Endometrium (tissue), 2 donors: ENCODE measurements at regions not wholly inside any gene's neighbourhood (a gene's known extent, or its start where the extent isn't known, plus 50 kb on each side); places are given as distances from the start of the nearest gene placed in this dataset.
"Not testable (repeated sequence)": the region's sequence is repeated elsewhere in the genome, so short reads cannot be mapped to it uniquely, and the experiment has no call there.

Experiments used
- FAIRE-seq: peaks from 2 replicates; lab custom pipeline; 2012; peaks lifted over from hg19 to GRCh38; lab: Jason Lieb, UNC
- donor health status: control.
- donor health status: control.

DNA sequence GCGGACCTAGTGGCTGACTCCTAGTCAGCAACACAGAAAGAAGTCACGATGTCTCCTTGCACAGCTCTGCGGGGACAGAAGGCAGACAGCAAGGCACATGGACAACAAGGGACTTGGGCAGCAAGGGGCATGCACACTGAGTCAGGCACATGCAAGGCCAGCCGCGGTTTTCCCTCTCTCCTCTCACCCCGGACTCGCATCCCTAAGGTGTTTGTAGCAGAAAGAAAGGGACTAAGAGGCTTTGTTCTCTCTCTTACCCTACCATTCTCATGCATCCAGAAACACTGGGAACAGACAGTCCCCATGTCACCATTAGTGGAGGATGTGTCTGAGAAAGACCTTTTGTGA is 193.3 kb upstream of the PHF14 start:
- no peak for FAIRE-seq

DNA sequence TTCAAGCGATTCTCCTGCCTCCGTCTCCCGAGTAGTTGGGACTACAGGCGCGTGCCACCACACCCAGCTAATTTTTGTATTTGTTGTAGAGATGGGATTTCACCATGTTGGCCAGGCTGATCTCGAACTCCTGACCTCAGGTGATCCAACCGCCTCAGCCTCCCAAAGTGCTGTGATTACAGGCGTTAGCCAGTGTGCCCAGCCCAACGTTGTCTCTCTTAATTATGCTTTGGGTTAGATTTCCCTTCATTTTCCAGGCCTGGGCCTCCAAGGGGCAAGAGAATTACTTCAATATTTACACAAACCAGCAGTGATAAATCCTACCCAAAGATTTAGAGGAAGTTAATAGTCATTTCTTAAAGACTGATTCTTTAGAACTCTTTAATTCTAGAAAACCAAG is 186.7 kb upstream of the PHF14 start:
- FAIRE-seq = not testable (repeated sequence)

DNA sequence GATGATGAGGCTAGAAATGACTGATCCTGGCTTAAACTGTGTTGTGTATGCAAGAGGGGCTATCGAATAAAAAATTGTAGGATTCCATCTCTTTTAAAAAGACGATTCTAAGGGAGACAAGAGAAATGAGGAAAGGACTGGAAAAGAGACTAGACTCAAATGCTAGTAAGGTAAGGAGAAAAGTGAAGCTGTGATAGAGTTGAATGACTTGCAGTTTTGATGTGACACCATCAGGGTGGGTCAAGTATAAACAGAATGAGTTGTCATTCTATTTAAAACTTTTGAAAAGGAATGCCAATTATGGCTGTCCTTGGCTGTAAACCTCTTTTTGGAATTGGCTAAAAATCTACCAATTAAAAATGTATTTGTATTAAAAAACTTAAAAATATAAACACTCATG is 184.5 kb upstream of the PHF14 start:
- no peak for FAIRE-seq

DNA sequence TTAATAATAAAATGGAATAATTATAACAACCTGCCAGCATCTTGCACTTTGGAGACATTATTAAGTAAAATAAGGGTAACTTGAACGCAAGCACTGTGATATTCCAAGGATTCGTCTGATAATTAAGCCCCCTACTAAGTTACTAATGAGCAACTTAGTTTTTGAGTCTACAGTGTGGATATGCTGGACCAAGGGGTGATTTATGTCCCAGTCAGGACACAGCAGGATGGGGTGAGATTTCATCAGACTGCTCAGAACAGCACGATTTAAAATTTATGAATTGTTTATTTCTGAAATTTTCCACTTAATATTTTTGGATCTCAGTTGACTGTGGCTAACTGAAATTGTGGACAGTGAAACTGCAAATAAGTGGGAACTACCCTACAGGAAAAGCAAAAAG is 182.8 kb upstream of the PHF14 start:
- FAIRE-seq = no peak

DNA sequence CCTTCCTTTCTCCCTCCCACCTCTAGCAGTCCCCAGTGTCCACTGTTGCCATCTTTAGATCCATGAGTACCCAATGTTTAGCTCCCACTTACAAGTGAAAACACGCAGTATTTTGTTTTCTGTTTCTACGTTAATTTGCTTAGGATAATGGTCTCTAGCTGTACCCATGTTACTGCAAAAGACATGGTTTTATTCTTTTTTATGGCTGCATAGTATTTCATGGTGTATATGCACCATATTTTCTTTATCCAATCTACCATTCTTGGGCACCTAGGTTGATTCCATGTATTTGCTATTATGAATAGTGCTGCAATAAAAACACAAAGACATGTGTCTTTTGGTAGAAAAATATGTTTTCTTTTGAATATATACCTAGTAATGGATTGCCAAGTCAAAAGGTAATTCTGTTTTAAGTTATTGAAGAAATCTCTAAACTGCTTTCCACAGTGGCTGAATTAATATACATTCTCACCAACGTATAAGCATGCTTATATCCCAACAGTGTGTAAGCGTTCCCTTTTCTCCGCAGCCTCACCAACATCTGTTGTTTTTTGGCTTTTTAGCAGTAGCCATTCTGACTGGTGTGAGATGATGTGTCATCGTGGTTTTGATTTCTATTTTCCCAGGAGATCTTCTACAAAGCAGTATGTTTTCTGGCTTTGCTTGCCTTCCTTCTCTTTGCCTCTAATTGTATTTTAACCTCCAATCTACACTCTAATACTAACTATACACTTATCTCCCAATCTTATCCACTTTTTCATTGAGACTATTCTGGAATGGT is 179.5 kb upstream of the PHF14 start:
- FAIRE-seq = no peak

DNA sequence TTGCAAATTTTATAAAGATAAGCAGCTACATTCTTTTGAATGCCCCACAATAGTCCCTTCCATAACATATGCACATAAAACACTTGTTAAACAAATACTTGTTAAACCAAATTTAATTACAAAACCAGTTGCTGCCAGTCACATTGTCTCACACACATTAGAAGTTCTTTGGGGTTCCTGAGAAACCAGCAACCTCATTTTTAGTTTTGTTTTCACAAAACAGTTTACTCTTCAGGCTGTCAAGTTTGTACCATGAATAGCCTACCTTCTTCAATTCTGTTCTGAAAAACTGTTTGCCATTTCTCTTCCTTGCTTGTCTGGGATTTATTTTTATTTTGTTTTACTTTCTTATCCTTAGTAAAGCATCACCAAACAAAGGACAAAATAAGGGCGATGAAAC is 176.5 kb upstream of the PHF14 start:
- FAIRE-seq = no peak

DNA sequence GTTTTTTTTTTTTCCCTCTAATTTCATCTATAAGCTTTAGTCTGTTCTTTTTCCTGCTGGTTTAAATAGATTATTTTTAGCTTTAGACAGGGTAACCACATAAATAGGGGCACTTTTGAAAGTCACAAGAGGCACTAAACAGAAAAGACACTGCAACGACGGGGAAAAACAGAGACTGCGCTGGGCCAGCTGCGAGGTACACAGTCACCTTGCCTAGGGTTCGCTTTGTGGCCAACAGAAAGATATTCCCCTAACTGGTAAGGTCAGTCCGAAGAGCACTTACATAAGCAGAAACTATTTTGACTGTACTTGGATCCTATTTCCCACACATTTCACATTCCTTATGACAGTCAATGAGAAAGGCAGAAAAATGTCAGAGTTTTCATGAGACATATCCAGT is 175.6 kb upstream of the PHF14 start:
- FAIRE-seq = no peak

DNA sequence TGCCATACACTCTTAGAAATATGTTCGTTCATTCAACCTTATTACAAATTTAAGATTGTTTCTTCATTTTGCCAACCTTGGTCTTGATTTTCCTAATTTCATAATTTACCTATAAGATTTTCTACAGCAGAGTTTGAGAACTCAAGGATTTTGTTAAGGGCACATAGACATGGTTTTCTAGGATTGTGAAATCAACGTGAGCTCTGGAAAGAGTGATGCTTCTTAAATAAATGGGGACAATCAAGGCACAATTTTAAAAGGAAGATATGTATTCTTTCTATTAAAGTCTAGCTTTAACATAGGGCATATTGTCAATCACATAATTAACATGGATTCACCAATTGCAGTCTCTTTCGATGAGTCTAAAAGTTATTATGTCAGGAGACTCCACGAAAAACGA is 174.2 kb upstream of the PHF14 start:
- FAIRE-seq = no peak

DNA sequence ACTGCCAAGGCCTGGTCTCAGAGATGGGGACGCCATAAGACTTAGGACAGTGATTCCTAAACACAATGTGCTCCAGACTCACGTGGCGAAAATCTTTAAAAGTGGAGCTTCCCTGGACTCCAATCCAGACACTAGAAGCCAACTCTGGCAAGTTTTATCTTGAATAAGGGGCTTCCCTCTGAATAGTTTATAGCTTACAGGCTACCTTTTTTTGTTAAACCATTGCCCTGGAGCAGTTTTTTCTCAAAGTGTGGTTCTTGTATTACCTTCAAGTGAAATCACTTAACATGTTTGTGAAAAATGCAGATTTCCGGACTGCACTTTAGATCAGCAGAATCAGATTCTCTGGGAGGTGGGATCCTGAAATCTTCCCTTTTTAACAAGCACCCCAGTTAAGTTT is 171.7 kb upstream of the PHF14 start:
- no peak for FAIRE-seq

DNA sequence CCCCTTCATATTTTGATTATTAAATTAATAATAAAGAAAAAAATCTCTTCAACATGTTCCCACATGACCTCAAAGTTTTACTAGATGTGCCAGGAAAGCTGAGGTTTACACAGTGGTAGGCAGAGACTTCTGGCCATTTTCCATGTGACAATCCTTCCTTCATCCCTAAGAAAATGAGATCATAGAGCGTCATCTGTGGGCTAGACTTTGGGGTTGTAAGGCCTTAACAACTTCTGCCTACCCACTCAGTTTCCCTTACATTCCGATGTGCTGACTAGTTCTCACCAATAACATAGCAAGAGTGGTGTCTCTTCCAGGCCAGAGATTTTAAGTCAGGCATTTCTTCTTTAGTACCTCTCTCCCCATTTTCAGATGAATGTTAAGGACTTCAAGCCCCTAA is 171.1 kb upstream of the PHF14 start:
- FAIRE-seq = no peak

DNA sequence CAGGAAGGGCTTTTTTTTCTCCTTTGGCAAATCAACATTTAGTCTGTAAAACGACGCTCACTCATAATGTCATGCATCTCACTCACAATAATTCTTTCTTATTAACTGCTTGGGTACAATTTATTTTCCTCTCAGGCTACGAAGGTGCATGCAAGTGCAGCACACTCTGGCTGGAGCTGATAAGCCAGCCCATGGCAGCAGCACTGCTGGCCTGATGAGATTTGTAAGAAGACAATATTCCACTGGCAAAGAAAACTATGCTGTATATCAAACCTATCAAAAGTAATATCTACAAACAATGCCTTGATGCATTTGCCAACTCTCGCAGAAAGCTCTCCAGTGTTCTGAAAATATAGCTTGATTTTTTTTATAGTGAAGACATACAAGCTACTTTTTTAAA is 170.0 kb upstream of the PHF14 start:
- no peak for FAIRE-seq

DNA sequence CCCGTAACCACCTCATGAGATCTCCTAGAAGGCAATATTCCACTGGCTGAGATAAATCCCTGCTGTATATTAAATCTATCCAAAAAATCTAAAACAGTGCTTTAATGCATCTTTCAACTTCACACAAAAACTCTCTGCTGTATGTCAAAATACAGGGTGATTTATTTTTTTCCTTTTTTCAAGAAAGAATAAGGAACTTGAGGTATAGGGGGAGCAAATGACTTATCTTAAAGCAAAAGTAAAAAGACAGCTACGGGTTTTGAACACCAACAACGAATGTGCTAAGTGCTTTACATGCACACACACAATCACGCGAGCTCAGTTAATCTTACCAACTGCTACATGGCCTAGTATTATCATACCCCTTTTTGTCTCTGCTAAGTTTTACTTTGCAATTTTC is 168.9 kb upstream of the PHF14 start:
- FAIRE-seq = no peak

DNA sequence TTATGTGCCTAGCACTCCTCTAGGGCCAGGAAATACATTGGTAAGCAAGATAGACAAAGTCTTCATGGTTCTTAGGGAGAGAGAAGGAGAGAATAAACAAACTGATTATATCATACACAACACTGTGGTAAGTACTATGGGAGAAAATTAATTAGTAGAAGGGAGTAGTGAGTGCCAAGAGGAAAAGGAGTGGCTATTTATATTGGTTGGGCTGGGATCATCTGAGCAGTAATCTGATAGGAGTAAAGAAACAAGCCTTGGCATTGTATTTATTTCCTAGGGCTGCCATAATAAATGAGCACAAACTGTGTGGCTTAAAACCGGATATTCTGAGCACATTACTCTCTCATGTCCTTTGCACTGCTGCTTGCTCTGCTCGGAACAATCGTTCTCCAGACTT is 158.1 kb upstream of the PHF14 start:
- no peak for FAIRE-seq

DNA sequence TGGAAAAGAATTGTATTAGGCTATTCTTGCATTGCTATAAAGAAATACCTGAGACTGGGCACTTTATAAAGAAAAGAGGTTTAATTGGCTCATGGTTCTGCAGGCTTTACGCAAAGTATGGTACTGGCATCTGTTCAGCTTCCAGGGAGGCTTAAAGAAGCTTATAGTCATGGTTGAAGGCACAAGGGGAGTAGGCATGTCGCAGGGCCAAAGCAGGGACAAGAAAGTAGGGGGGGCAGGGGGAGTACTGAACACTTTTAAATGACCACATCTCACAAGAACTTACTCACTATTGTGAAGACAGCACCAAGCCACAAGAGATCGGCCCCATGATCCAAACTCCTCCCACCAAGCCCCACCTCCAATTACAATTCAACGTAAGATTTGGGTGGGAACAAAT is 152.5 kb upstream of the PHF14 start:
- no peak for FAIRE-seq

DNA sequence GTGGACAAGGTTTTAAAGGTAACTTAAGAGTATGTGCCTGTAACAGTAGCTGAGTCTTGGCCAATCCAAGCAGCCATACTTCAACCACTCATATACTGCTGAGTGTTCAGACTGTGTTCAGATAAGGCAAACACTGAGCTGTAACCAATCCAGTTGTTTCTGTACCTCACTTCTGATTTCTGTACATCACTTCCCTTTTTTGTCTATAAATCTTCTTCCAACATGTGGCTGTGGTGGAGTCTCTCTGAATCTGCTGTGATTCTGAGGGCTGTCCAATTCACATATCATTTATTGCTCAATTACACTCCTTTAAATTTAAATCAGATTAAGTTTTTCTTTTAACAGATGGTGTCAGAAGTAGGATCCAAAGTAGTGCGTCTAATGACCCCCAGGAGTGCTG is 149.5 kb upstream of the PHF14 start:
- no peak for FAIRE-seq

DNA sequence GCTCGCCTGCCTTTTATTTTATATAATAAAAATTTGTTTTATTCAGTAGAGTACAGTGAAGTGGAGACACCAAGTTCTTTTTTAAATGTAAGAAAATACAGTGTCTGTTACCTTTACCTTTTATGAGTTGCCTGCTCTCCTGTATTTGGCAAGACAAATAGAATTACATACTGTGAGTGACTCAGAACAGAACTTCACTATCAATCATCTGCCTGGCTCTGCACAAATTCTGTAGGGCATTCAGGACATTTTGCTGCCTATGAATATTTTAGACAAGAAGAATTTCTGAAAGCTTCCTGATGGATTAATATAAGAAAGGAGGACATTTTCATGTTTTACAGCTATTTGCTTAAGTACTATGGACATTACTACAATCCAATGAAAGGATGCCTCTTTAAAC is 135.4 kb upstream of the PHF14 start:
- FAIRE-seq = no peak

DNA sequence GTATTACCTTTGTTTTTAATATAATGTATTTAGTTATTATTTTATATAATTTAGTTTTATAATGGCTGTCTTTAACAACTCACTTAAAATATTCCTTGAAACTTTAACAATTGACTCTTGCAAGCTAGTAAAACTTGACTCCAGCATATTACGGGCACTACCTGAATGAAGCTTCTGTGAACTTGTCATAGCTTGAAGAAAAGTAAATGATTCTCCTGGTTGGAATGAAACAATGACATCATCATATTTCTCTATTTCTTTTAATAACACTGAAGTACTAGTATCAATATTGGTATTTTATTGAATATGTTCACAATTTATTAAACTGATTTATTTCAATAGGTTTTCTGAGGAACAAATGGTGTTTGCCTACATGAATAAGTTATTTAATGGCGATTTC is 128.4 kb upstream of the PHF14 start:
- FAIRE-seq = no peak

DNA sequence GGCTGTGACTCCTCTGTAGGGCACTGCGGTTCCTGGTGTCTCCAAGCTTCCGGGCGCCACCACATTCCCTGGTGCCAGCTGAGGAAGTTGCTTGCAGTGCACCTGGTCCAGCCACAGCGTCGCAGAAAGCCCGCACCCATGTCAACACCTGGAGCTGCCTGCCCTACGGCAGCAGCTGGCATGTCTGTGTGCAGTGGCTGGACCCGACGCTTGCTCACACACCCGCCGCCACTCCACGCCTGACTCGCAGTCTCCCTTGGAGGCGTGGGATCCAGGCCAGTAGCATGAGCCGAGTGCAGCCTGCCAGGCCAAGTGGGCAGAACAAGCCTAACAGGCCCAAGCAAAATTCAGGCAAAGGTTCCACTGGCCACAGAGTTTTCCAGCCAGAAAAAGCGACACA is 118.1 kb upstream of the PHF14 start:
- FAIRE-seq = no peak

DNA sequence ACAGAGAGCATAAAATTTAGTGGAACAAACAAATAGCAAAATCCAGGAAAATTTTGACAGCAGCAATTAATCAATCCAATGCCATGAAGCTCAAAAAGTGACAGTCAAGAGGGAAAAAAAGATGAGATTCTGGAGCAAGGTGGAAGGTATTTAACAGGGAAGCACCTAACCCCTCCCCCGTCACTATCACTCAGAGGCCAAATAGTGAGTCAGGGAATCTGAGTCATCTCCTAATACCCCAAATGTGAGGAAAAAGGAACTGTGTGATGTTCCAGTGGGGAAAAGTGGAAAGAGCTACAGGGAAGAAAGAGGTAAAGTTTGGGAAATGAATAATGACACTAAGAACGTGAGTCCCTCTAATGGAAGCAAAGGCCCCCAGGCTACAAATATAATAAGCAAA is 113.2 kb upstream of the PHF14 start:
- FAIRE-seq = no peak

DNA sequence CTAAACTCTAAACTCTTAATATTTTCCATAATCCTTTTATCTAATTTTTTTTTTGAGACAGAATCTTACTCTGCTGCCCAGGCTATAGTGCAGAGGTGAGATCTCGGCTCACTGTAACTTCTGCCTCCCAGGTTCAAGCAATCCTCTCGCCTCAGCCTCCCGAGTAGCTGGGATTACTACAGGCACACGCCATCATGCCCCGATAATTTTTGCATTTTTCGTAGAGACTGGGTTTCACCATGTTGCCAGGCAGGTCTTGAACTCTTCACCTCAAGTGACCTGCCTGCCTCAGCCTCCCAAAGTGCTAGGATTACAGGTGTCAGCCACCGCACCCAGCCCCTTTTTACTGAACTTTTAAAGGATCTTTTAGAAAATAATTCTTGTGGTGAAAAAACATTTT is 110.2 kb upstream of the PHF14 start:
- FAIRE-seq = no peak

DNA sequence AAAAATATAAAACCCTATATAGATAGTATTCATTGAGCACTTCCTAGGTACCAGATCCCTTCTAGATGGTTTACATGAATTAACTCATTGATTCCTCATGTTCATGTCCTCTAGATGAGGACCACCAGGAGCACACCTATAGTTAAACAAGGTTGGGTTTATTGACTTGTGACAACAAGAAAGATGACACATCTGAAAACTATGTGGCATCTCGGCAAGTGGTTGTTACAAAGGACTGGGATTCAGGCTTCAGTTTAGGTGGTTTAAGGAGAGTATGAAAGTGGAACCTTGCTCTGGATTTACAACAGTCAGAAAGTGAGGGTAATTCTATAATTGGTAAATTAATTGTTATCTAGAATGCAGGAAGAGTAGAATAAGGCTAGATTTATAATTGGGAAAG is 99.0 kb upstream of the PHF14 start:
- FAIRE-seq = no peak

DNA sequence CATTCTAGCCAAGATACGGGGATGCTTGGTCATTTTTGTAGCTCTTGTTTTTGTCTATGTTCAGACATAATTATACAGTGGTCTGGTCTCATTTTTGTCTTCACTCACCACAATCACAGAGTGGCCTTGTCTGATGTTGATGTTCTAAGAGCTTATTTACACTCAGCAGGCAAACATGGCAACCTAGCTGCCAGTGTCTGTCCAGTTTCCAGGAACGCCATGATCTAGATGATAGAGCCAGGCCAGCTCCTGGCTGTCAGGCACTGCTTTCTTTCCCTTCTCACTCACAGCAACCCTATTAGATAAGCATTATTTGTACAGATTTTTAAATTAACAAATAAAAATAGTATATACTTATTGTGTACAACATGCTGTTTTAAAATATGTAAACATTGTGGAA is 98.6 kb upstream of the PHF14 start:
- no peak for FAIRE-seq

DNA sequence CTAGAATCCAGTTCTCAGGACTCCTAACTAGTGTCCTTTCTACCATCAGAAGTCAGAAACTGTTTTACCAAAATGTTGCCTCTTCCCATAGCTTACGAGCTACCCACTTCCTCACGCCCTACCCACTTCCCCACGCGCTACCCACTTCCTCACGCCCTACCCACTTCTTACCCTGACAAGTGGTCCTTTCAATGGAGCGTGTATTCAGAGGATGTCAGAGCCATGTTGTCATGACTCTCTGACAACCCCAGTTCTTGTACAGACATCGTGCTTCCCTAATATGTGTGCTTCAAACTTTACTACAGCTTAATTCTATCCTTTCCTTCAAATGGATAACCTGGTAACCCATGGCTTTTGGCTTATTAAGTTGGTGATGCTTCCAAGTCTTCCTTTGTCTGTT is 84.8 kb upstream of the PHF14 start:
- FAIRE-seq = no peak

DNA sequence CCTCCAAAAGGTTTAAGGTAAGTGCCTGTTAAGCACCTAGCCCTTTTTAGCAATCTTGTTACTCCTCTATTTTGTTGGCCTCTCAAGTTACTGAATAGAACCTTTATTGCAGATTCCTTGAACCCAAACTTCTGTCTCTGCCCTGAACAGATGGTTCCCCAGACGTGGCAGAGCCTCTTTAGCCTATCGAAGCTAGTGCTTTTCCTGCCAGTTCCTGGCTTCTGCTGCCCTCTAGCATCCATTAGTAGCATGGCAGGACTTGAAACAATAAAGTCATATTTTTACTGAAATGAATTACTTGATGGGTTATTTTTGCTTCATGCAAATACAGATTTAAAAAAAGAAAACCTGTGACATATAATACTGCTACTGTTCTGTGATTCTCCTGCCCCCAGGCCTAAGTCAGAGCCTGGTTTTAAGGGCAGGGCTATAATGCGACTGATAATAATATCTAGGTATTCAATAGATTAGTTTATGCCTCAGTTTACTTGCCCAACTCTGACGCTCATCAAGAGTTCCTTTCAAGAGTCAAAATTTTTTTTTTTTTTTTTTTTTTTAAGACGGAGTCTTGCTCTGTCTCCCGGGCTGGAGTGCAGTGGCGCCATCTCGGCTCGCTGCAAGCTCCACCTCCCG is 84.3 kb upstream of the PHF14 start:
- FAIRE-seq = no peak
